ENCODE measurements at regions not wholly inside any gene's neighbourhood (a gene's known extent, or its start where the extent isn't known, plus 50 kb on each side); places are given as distances from the start of the nearest gene placed in this dataset.

- TF ChIP-seq EZH2 (IDR thresholded peaks at IDR 0.05; ENCODE audit: insufficient read depth, low read length) = no peak
- TF ChIP-seq CTCF (IDR thresholded peaks at IDR 0.05; ENCODE audit: insufficient read depth, low read depth, low read length) = no peak
Measured at GRCh38 chr1:96425382-96426129, 296.0 kb upstream of the PTBP2 start.

All from astrocyte (in vitro differentiated cells and primary cell).